Panc1 (cell line): ENCODE measurements at regions not wholly inside any gene's neighbourhood (a gene's known extent, or its start where the extent isn't known, plus 50 kb on each side); places are given as distances from the start of the nearest gene placed in this dataset.

Source experiments
- CTCF ChIP-seq: fragments of 450-650 bp; IDR thresholded peaks from 2 replicates; pipeline ENCODE4 v1.5.1; 2017; ENCODE audit warnings: mild to moderate bottlenecking
- REST ChIP-seq, 2 experiments: IDR thresholded peaks; 2 replicates each; pipeline ENCODE4 v1.6.1; 2011 to 2012; ENCODE audit warnings: low read depth in 2 of 2, control low read depth in 1 of 2, low read length in 1 of 2, mild to moderate bottlenecking in 1 of 2, moderate library complexity in 1 of 2; ENCODE audit not compliant: insufficient read depth in 1 of 2

GRCh38 chr9:99406939-99407338, 184.9 kb downstream of the SEC61B start:
- TF ChIP-seq CTCF (no peak), REST (IDR thresholded peaks at IDR 0.05; ENCODE audit: insufficient read depth in 1 of 2, low read depth in 2 of 2, low read length in 1 of 2) (no peak)
